AG10803 (cell line): ENCODE measurements at regions not wholly inside any gene's neighbourhood (a gene's known extent, or its start where the extent isn't known, plus 50 kb on each side); places are given as distances from the start of the nearest gene placed in this dataset.

Source experiments
- DNase-seq: peaks from one replicate; pipeline ENCODE4 v3.0.0; 2010; ENCODE audit warnings: low read depth
- H3K4me3 ChIP-seq: 2 replicates; pipeline ENCODE4 v1.5.1; 2011; ENCODE audit warnings: mild to moderate bottlenecking, low read length, control low read depth
- TF ChIP-seq, protein P1 (sequence below): conservative IDR thresholded peaks from 2 replicates; pipeline ENCODE4 v1.5.1; 2011; ENCODE audit warnings: mild to moderate bottlenecking, low read length, control low read depth, inconsistent platforms

GRCh38 chr12:18849080-18849479 is 111.2 kb downstream of the CAPZA3 start:
- no peak overlapping the region for H3K4me3 ChIP-seq
- TF ChIP-seq, protein P1, sequence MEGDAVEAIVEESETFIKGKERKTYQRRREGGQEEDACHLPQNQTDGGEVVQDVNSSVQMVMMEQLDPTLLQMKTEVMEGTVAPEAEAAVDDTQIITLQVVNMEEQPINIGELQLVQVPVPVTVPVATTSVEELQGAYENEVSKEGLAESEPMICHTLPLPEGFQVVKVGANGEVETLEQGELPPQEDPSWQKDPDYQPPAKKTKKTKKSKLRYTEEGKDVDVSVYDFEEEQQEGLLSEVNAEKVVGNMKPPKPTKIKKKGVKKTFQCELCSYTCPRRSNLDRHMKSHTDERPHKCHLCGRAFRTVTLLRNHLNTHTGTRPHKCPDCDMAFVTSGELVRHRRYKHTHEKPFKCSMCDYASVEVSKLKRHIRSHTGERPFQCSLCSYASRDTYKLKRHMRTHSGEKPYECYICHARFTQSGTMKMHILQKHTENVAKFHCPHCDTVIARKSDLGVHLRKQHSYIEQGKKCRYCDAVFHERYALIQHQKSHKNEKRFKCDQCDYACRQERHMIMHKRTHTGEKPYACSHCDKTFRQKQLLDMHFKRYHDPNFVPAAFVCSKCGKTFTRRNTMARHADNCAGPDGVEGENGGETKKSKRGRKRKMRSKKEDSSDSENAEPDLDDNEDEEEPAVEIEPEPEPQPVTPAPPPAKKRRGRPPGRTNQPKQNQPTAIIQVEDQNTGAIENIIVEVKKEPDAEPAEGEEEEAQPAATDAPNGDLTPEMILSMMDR = no peak
- DNase-seq = peak; percentile 5

DNA sequence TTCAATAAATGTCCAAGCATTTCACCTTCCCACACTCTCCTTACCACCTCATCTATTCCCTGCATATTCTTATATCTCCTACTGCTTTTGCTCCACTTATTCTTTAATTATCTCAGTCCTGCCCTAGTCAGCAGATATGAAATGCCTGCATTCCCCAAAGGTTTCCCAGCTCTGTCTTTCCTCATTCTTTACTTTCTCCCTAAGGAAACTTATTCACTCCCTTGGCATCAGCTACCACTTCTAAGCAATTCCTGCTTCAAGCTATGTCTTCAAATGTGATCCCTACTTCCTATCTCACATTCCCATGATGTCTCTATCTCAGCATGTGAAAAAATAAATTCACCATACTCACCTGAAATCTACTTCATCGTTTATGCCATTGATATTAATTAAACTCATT is 111.8 kb downstream of the CAPZA3 start:
- DNase-seq = peak; percentile 33
- TF ChIP-seq, protein P1 = no peak
- no peak overlapping the region for H3K4me3 ChIP-seq

- TF ChIP-seq, protein P1 = no peak
- DNase-seq = no peak
- no peak overlapping the region for H3K4me3 ChIP-seq
Measured at GRCh38 chr12:18850752-18851151, 112.8 kb downstream of the CAPZA3 start.

- TF ChIP-seq, protein P1 = no peak
- no peak for DNase-seq
Measured at GRCh38 chr12:18851271-18851670, 113.4 kb downstream of the CAPZA3 start.

DNA sequence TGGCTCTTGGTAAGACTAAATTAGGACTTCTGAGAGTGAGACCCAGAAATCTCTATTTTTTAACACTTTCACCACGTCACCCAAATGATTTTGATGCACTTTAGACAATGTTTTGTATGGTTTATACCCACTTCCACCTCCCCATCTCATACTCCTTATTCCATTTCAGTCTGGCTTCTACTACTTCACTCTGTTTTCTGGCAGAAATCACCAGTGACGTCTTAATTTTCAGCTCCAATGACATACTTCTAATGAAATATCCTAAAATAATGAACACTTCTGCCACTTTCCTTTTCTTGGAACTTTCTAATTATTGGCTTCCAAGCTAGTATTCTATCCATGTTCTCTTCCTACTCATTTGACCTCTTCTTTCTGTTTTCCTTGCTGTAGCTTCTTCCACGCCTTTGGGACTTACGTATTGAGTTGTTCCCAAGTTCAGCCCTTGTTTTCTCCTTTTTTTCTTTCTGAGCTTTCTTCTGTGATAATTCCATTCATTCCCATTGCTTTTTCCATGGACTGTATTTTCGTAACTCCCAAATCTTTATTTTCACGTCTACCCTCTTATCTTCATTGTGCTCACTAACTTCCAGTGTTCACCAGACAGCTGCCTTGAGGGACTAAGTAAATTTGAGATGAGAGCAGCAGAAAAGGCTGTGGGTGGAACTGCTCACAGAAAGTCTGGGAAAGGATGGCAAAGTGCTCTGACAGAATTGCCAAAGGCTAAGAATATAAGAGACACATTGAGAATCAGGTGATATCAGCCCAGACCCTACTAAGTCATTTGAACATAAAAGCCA is 115.8 kb downstream of the CAPZA3 start:
- TF ChIP-seq, protein P1 = no peak
- H3K4me3 ChIP-seq = no peak overlapping the region
- DNase-seq = no peak

More at GRCh38 chr12:18851271-18851670, 113.4 kb downstream of the CAPZA3 start:
- no peak overlapping the region for H3K4me3 ChIP-seq

GRCh38 chr12:18857656-18858055 is 119.7 kb downstream of the CAPZA3 start:
- TF ChIP-seq, protein P1 = no peak
- DNase-seq = no peak
- H3K4me3 ChIP-seq = no peak overlapping the region

DNA sequence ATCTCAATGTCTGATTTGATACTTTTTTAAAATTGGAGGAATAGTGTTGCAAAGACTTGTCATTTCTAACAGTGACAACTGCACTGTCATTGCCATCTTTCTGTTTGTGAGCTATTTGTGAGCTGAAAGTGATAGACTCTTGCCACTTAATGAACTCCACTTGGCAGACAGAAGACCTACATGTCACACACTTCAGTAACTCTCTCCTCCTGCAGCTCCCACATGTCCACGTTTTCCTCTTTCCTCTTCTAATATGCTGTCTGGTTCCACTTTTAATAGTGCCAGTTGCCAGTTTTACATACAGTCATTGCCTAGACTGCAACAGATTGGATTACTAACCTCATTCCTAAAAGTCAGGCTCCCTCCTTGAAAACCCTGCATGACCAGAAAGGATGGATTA is 121.5 kb downstream of the CAPZA3 start:
- TF ChIP-seq, protein P1 = no peak
- no peak overlapping the region for H3K4me3 ChIP-seq
- no peak for DNase-seq
